SU-DHL-6 (cell line): ENCODE measurements at regions not wholly inside any gene's neighbourhood (a gene's known extent, or its start where the extent isn't known, plus 50 kb on each side); places are given as distances from the start of the nearest gene placed in this dataset.

Experiments used
- H2AFZ ChIP-seq: fragments of 200-600 bp; sonication (generic); 2 replicates; pipeline ENCODE4 v1.6.1; 2014; ENCODE audit warnings: low read depth, mild to moderate bottlenecking, moderate library complexity, mixed read lengths, antibody characterized with exemption, low read length; ENCODE audit not compliant: severe bottlenecking
- H3F3A ChIP-seq: fragments of 200-600 bp; shearing (Covaris generic); 2 replicates; pipeline ENCODE4 v1.6.0; 2016; ENCODE audit warnings: antibody characterized with exemption, mild to moderate bottlenecking; ENCODE audit not compliant: insufficient read depth
- H3K27ac ChIP-seq: fragments of 200-600 bp; sonication (generic); 2 replicates; pipeline ENCODE4 v1.5.1; 2016; ENCODE audit warnings: low read depth, mild to moderate bottlenecking, low read length, moderate library complexity, mixed read lengths
- H3K27me3 ChIP-seq: fragments of 200-600 bp; sonication (generic), shearing (Covaris generic); 2 replicates; pipeline ENCODE4 v1.6.0; 2014; ENCODE audit warnings: mild to moderate bottlenecking, low read length
- H3K36me3 ChIP-seq: fragments of 200-600 bp; sonication (generic); 2 replicates; pipeline ENCODE4 v1.6.1; 2014; ENCODE audit warnings: mild to moderate bottlenecking, low read length, mixed read lengths
- H3K4me2 ChIP-seq: fragments of 300-600, 200-600 bp; shearing (Covaris generic), sonication (generic); 2 replicates; pipeline ENCODE4 v1.6.0; 2014; ENCODE audit warnings: low read length, low read depth, mild to moderate bottlenecking; ENCODE audit not compliant: poor library complexity, severe bottlenecking
- H3K4me3 ChIP-seq: fragments of 200-600 bp; sonication (generic); 2 replicates; pipeline ENCODE4 v1.5.1; 2014; ENCODE audit warnings: antibody characterized with exemption, low read length, mild to moderate bottlenecking, mixed read lengths; ENCODE audit not compliant: insufficient read depth, poor library complexity, severe bottlenecking
- H3K79me2 ChIP-seq: fragments of 200-600 bp; sonication (generic); 2 replicates; pipeline ENCODE4 v1.6.1; 2014; ENCODE audit warnings: mild to moderate bottlenecking, low read length, moderate library complexity; ENCODE audit not compliant: insufficient read depth
- H3K9ac ChIP-seq: fragments of 200-600 bp; sonication (generic); 2 replicates; pipeline ENCODE4 v1.7.0; 2014; ENCODE audit warnings: mild to moderate bottlenecking, low read length
- H3K9me2 ChIP-seq: fragments of 200-600 bp; sonication (generic); replicated peaks from 2 replicates; pipeline ENCODE4 v1.6.1; 2014; ENCODE audit warnings: low read length; ENCODE audit not compliant: insufficient read depth
- H3K9me3 ChIP-seq: fragments of 200-600 bp; sonication (generic); 2 replicates; pipeline ENCODE4 v1.6.1; 2014; ENCODE audit warnings: low read length, mixed read lengths; ENCODE audit not compliant: insufficient read depth
- H4K20me1 ChIP-seq: fragments of 200-600 bp; sonication (generic); 2 replicates; pipeline ENCODE4 v1.6.1; 2014; ENCODE audit warnings: low read depth, mild to moderate bottlenecking, antibody characterized with exemption, low read length, moderate library complexity, mixed read lengths
- EZH2phosphoT487 ChIP-seq: fragments of 200-600 bp; sonication (generic), shearing (Covaris generic); conservative IDR thresholded peaks from 2 replicates; pipeline ENCODE4 v1.6.1; 2018; ENCODE audit warnings: mild to moderate bottlenecking, antibody characterized with exemption, low read length, moderate library complexity, mixed read lengths
- TF ChIP-seq, protein P1 (sequence below): fragments of 200-600 bp; sonication (generic); IDR thresholded peaks from one replicate; pipeline ENCODE4 v1.5.1; 2017; ENCODE audit warnings: antibody characterized with exemption, mild to moderate bottlenecking, low read length, moderate library complexity; ENCODE audit not compliant: insufficient read depth, poor library complexity, severe bottlenecking

GRCh38 chr7:153941061-153941460 is 111.1 kb upstream of the DPP6 start:
- no peak overlapping the region for H3K27ac ChIP-seq
- no peaks in the 10 kb centered on the region for H4K20me1 ChIP-seq
- no peak overlapping the region for H3K4me2 ChIP-seq
- no peak overlapping the region for H3K4me3 ChIP-seq
- H3K9ac ChIP-seq, result no peak overlapping the region
- no peaks in the 10 kb centered on the region for H3K9me2 ChIP-seq
- no peak overlapping the region for H2AFZ ChIP-seq
- no peaks in the 10 kb centered on the region for H3K36me3 ChIP-seq
- H3K79me2 ChIP-seq, result no peaks in the 10 kb centered on the region
- H3K9me3 ChIP-seq, result no peaks in the 10 kb centered on the region
- no peaks in the 10 kb centered on the region for H3F3A ChIP-seq
- TF ChIP-seq EZH2phosphoT487, result no peak
- TF ChIP-seq, protein P1, sequence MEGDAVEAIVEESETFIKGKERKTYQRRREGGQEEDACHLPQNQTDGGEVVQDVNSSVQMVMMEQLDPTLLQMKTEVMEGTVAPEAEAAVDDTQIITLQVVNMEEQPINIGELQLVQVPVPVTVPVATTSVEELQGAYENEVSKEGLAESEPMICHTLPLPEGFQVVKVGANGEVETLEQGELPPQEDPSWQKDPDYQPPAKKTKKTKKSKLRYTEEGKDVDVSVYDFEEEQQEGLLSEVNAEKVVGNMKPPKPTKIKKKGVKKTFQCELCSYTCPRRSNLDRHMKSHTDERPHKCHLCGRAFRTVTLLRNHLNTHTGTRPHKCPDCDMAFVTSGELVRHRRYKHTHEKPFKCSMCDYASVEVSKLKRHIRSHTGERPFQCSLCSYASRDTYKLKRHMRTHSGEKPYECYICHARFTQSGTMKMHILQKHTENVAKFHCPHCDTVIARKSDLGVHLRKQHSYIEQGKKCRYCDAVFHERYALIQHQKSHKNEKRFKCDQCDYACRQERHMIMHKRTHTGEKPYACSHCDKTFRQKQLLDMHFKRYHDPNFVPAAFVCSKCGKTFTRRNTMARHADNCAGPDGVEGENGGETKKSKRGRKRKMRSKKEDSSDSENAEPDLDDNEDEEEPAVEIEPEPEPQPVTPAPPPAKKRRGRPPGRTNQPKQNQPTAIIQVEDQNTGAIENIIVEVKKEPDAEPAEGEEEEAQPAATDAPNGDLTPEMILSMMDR, result no peak
- H3K27me3 ChIP-seq, result no peaks in the 10 kb centered on the region

DNA sequence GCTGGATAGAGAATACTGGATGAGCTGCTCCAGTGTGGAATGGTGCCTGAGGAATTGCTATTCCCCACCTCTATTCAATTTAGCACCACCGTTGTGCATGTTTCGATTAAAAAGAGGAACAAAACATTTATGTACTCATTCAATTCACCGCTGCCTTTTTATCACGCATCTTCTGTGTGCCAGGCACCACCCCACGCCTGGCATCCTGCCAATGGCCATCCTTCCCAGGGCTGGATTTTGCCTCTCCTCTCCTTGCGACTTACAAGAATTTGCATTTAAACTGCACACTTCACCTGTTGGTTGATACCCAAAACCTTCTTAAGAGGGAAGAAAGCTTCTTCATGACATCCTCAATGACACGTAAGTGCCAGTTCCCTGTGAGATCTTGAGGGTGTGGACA is 110.2 kb upstream of the DPP6 start:
- H3K9me2 ChIP-seq, result no peaks in the 10 kb centered on the region
- TF ChIP-seq EZH2phosphoT487, result no peak
- TF ChIP-seq, protein P1, result no peak
- no peaks in the 10 kb centered on the region for H3F3A ChIP-seq
- H3K4me3 ChIP-seq, result no peak overlapping the region
- H3K27me3 ChIP-seq, result no peaks in the 10 kb centered on the region
- no peaks in the 10 kb centered on the region for H3K36me3 ChIP-seq
- no peaks in the 10 kb centered on the region for H3K79me2 ChIP-seq
- no peaks in the 10 kb centered on the region for H3K9me3 ChIP-seq
- H3K9ac ChIP-seq, result no peak overlapping the region
- no peak overlapping the region for H2AFZ ChIP-seq
- no peaks in the 10 kb centered on the region for H4K20me1 ChIP-seq
- no peak overlapping the region for H3K27ac ChIP-seq
- no peak overlapping the region for H3K4me2 ChIP-seq

GRCh38 chr7:153943457-153943856 is 108.7 kb upstream of the DPP6 start:
- TF ChIP-seq, protein P1, result no peak
- no peak for TF ChIP-seq EZH2phosphoT487
- Histone ChIP-seq H4K20me1 (no peaks in the 10 kb centered on the region), H3K27me3 (no peaks in the 10 kb centered on the region), H3K36me3 (no peaks in the 10 kb centered on the region), H3K4me3 (no peak overlapping the region), H3K79me2 (no peaks in the 10 kb centered on the region), H3K9me2 (no peaks in the 10 kb centered on the region), H2AFZ (no peak overlapping the region), H3K9ac (no peak overlapping the region), H3K9me3 (no peaks in the 10 kb centered on the region), H3F3A (no peaks in the 10 kb centered on the region), H3K27ac (no peak overlapping the region), H3K4me2 (no peak overlapping the region)
